ENCODE measurements at regions not wholly inside any gene's neighbourhood (a gene's known extent, or its start where the extent isn't known, plus 50 kb on each side); places are given as distances from the start of the nearest gene placed in this dataset.

DNA sequence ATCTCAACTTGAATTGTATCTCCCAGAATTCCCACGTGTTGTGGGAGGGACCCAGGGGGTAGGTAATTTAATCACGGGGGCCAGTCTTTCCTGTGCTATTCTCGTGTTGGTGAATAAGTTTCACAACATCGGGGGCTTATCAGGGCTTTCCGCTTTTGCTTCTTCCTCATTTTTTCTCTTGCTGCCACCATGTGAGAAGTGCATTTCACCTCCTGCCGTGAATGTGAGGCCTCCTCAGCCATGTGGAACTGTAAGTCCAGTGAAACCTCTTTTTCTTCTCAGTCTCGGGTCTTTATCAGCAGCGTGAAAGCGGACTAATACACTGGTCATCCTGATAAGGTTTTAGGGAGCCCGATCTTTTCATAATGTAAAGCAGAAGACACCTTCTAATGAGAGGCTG, 687.0 kb upstream of the FTMT start:
- Histone ChIP-seq H3K9me3 (replicated peaks; ENCODE audit: control insufficient read depth, insufficient read depth, low read depth, low read length) (no peaks in the 10 kb centered on the region; the same call in 1 of the 2 replicates), H3K9me1 (ENCODE audit: control insufficient read depth, insufficient read depth, low read length) (no peaks in the 10 kb centered on the region), H3K27ac (ENCODE audit: extremely low read depth, low read depth, low read length) (peak overlapping the region; percentile 9; the same call in 1 of the 3 replicates), H3K79me2 (ENCODE audit: control insufficient read depth, insufficient read depth, low read length) (no peaks in the 10 kb centered on the region), H3K27me3 (ENCODE audit: control insufficient read depth in 2 of 2, insufficient read depth in 2 of 2, low read length in 2 of 2) (no peaks in the 10 kb centered on the region), H3K4me2 (ENCODE audit: insufficient read depth, low read length) (no peak overlapping the region), H3K4me1 (replicated peaks in 1 of 2; ENCODE audit: control insufficient read depth in 2 of 2, insufficient read depth in 2 of 2, low read length in 2 of 2) (no peaks in the 10 kb centered on the region), H4K20me1 (replicated peaks; ENCODE audit: control insufficient read depth, insufficient read depth, low read length) (no peaks in the 10 kb centered on the region), H2AFZ (ENCODE audit: low read depth, low read length) (peak overlapping the region; percentile 64; the same call in 1 of the 2 replicates), H3K9ac (ENCODE audit: insufficient read depth in 1 of 2, low read depth in 2 of 2, low read length in 2 of 2) (no peak overlapping the region), H3K4me3 (no peak overlapping the region), H3K36me3 (ENCODE audit: control insufficient read depth, insufficient read depth, low read length) (no peaks in the 10 kb centered on the region)
- CTCF ChIA-PET (ENCODE audit: low intra/inter-chr PET ratio), result no interaction called here
- WGBS (ENCODE audit: insufficient coverage, low coverage, missing lambda C conversion rate), result 3% methylated on average over 10 of the region's 10 CpGs
- DNase-seq (ENCODE audit: extremely low read depth in 1 of 4, low spot score in 3 of 4), result peak in 1 of 4 experiments; percentile 21
- no peak for ATAC-seq
- POLR2A ChIA-PET, result no interaction called here
- BruUV-seq (replicated peaks), result no TSS peak
- peak; percentile 26 for FAIRE-seq
- intact Hi-C loops (cut with micrococcal nuclease) (no loop called here), in situ Hi-C loops (cut with MboI) (no loop called here)
- TF ChIP-seq NFIC (IDR thresholded peaks at IDR 0.05) (no peak), ZNF239 (CRISPR knock-in tag; IDR thresholded peaks at IDR 0.05) (no peak), ZFP30 (CRISPR knock-in tag; IDR thresholded peaks at IDR 0.05; ENCODE audit: borderline replicate concordance) (no peak), SREBF2 (CRISPR knock-in tag; IDR thresholded peaks at IDR 0.05) (no peak), ZNF197 (CRISPR knock-in tag; IDR thresholded peaks at IDR 0.05; ENCODE audit: low read depth) (no peak), HDAC6 (IDR thresholded peaks at IDR 0.05; ENCODE audit: low read depth, low read length) (no peak), MAFG (tag; conservative IDR thresholded peaks at IDR 0.05) (no peak), CBX8 (IDR thresholded peaks at IDR 0.05; ENCODE audit: borderline replicate concordance, extremely low read depth, low read depth, low read length, poor library complexity, severe bottlenecking) (no peak), MBD2 (IDR thresholded peaks at IDR 0.05; ENCODE audit: borderline replicate concordance, low read depth) (no peak), PCBP1 (IDR thresholded peaks at IDR 0.05; ENCODE audit: low read depth, low read length, poor library complexity, severe bottlenecking) (no peak), TEAD2 (tag; IDR thresholded peaks at IDR 0.05) (no peak), POLR2AphosphoS5 (IDR thresholded peaks at IDR 0.05; ENCODE audit: control insufficient read depth, insufficient read depth, low read depth, low read length) (no peak), ZNF766 (CRISPR knock-in tag; conservative IDR thresholded peaks at IDR 0.05) (peak; percentile 94)
- TF ChIP-seq, protein P1, sequence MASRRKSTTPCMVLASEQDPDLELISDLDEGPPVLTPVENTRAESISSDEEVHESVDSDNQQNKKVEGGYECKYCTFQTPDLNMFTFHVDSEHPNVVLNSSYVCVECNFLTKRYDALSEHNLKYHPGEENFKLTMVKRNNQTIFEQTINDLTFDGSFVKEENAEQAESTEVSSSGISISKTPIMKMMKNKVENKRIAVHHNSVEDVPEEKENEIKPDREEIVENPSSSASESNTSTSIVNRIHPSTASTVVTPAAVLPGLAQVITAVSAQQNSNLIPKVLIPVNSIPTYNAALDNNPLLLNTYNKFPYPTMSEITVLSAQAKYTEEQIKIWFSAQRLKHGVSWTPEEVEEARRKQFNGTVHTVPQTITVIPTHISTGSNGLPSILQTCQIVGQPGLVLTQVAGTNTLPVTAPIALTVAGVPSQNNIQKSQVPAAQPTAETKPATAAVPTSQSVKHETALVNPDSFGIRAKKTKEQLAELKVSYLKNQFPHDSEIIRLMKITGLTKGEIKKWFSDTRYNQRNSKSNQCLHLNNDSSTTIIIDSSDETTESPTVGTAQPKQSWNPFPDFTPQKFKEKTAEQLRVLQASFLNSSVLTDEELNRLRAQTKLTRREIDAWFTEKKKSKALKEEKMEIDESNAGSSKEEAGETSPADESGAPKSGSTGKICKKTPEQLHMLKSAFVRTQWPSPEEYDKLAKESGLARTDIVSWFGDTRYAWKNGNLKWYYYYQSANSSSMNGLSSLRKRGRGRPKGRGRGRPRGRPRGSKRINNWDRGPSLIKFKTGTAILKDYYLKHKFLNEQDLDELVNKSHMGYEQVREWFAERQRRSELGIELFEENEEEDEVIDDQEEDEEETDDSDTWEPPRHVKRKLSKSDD (conservative IDR thresholded peaks at IDR 0.05; ENCODE audit: low read length), result no peak
- TF ChIP-seq, protein P2, sequence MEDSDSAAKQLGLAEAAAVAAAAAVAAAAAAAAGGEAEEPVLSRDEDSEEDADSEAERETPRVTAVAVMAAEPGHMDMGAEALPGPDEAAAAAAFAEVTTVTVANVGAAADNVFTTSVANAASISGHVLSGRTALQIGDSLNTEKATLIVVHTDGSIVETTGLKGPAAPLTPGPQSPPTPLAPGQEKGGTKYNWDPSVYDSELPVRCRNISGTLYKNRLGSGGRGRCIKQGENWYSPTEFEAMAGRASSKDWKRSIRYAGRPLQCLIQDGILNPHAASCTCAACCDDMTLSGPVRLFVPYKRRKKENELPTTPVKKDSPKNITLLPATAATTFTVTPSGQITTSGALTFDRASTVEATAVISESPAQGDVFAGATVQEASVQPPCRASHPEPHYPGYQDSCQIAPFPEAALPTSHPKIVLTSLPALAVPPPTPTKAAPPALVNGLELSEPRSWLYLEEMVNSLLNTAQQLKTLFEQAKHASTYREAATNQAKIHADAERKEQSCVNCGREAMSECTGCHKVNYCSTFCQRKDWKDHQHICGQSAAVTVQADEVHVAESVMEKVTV (CRISPR knock-in tag; IDR thresholded peaks at IDR 0.05), result no peak
- TF ChIP-seq, protein P3, sequence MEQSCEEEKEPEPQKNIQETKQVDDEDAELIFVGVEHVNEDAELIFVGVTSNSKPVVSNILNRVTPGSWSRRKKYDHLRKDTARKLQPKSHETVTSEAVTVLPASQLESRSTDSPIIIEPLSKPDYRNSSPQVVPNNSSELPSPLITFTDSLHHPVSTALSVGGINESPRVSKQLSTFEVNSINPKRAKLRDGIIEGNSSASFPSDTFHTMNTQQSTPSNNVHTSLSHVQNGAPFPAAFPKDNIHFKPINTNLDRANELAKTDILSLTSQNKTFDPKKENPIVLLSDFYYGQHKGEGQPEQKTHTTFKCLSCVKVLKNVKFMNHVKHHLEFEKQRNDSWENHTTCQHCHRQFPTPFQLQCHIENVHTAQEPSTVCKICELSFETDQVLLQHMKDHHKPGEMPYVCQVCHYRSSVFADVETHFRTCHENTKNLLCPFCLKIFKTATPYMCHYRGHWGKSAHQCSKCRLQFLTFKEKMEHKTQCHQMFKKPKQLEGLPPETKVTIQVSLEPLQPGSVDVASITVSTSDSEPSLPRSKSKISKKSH (CRISPR knock-in tag; IDR thresholded peaks at IDR 0.05), result no peak

All from K562 (cell line).